ENCODE measurements at regions not wholly inside any gene's neighbourhood (a gene's known extent, or its start where the extent isn't known, plus 50 kb on each side); places are given as distances from the start of the nearest gene placed in this dataset.

- no peak for TF ChIP-seq CTCF (IDR thresholded peaks at IDR 0.05)
- TF ChIP-seq POLR2AphosphoS5 (IDR thresholded peaks at IDR 0.05; ENCODE audit: low read depth, low read length) = no peak
- TF ChIP-seq SIN3A (IDR thresholded peaks at IDR 0.05; ENCODE audit: borderline replicate concordance, insufficient read depth, low read depth, low read length) = no peak
- TF ChIP-seq TCF7L2 (IDR thresholded peaks at IDR 0.05; ENCODE audit: low read depth, low read length) = no peak
- no peak for TF ChIP-seq REST (IDR thresholded peaks at IDR 0.05; ENCODE audit: insufficient read depth in 1 of 2, low read depth in 2 of 2, low read length in 1 of 2)
- in situ Hi-C loops (cut with HindIII; ENCODE audit: low pct_unique_long_range_greater_than_20kb, low sequenced_read_pairs) (no loop called here), intact Hi-C loops (cut with micrococcal nuclease; ENCODE audit: unreplicated experiment) (no loop called here)
- no peaks in the 10 kb centered on the region for H3K27me3 ChIP-seq (ENCODE audit: control insufficient read depth, insufficient read depth, low read length)
- no peak overlapping the region for H3K27ac ChIP-seq (ENCODE audit: low read length)
- no peaks in the 10 kb centered on the region for H3K9me3 ChIP-seq (ENCODE audit: control insufficient read depth, insufficient read depth, low read depth, low read length)
- no peaks in the 10 kb centered on the region for H3K4me1 ChIP-seq (ENCODE audit: control insufficient read depth, insufficient read depth, low read length)
- POLR2A ChIA-PET = no interaction called here
- no peak for DNase-seq (ENCODE audit: low read depth, low spot score)
- CTCF ChIA-PET = no interaction called here
- H3K36me3 ChIP-seq (ENCODE audit: control insufficient read depth, insufficient read depth, low read length) = no peaks in the 10 kb centered on the region
- BruUV-seq (replicated peaks) = no TSS peak
- H3K4me3 ChIP-seq (ENCODE audit: low read depth in 2 of 2, low read length in 2 of 2) = no peak overlapping the region
- no peak for ATAC-seq
Observed at GRCh38 chr5:44679214-44679613, 129.5 kb upstream of the MRPS30 start.

- no peaks in the 10 kb centered on the region for H3K27me3 ChIP-seq (ENCODE audit: control insufficient read depth, insufficient read depth, low read length)
- in situ Hi-C loops (cut with HindIII; ENCODE audit: low pct_unique_long_range_greater_than_20kb, low sequenced_read_pairs) (no loop called here), intact Hi-C loops (cut with micrococcal nuclease; ENCODE audit: unreplicated experiment) (no loop called here)
- BruUV-seq (replicated peaks) = no TSS peak
- no peak overlapping the region for H3K27ac ChIP-seq (ENCODE audit: low read length)
- ATAC-seq (no peak), DNase-seq (ENCODE audit: low read depth, low spot score) (no peak)
- TF ChIP-seq CTCF (IDR thresholded peaks at IDR 0.05) (no peak), SIN3A (IDR thresholded peaks at IDR 0.05; ENCODE audit: borderline replicate concordance, insufficient read depth, low read depth, low read length) (no peak), TCF7L2 (IDR thresholded peaks at IDR 0.05; ENCODE audit: low read depth, low read length) (no peak), POLR2AphosphoS5 (IDR thresholded peaks at IDR 0.05; ENCODE audit: low read depth, low read length) (no peak), REST (IDR thresholded peaks at IDR 0.05; ENCODE audit: insufficient read depth in 1 of 2, low read depth in 2 of 2, low read length in 1 of 2) (no peak)
- no peaks in the 10 kb centered on the region for H3K36me3 ChIP-seq (ENCODE audit: control insufficient read depth, insufficient read depth, low read length)
- ChIA-PET POLR2A (no interaction called here), CTCF (no interaction called here)
- H3K9me3 ChIP-seq (ENCODE audit: control insufficient read depth, insufficient read depth, low read depth, low read length) = no peaks in the 10 kb centered on the region
- no peak overlapping the region for H3K4me3 ChIP-seq (ENCODE audit: low read depth in 2 of 2, low read length in 2 of 2)
- H3K4me1 ChIP-seq (ENCODE audit: control insufficient read depth, insufficient read depth, low read length) = no peaks in the 10 kb centered on the region
Observed at GRCh38 chr5:44675296-44675695, 133.5 kb upstream of the MRPS30 start.
